Stimulated activated CD4-positive, alpha-beta T cell treated with anti-CD3 and anti-CD28 coated beads, Interleukin-12 subunit alpha, Interleukin-12 subunit beta, amount 100 ng/mL, for 48 hours (primary cell): ENCODE measurements at regions not wholly inside any gene's neighbourhood (a gene's known extent, or its start where the extent isn't known, plus 50 kb on each side); places are given as distances from the start of the nearest gene placed in this dataset.
A peak's percentile ranks its signal among the peaks of the same experiment; 100 is the strongest.

Source experiments
- DNase-seq, 3 donors: peaks; one replicate each; pipeline ENCODE4 v3.0.0-alpha.2; 2020; ENCODE audit warnings: low read depth in 2 of 3, low spot score in 1 of 3

- no peak for DNase-seq
These were observed 365.3 kb upstream of the SMIM30 start for GRCh38 chr7:113483657-113484056.

DNA sequence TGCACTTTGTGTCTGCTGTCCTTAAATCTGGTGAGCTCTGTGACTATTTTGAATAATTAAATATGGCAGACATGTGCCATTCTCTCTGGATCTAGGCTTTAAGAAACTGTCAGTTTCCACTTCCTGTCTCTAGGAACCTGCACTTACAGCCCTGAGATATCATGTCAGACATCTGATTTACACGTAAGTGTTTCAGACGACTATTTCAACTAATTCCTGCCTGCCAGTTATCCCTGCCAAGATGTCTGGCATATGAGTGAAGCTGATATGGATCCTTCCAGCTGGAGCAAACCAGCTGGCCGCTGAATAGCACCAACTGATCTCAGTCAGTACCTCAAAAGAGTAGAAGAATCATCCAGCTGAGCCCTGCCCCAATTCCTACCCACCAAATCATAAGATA lies 362.2 kb upstream of the SMIM30 start:
- DNase-seq = no peak

DNA sequence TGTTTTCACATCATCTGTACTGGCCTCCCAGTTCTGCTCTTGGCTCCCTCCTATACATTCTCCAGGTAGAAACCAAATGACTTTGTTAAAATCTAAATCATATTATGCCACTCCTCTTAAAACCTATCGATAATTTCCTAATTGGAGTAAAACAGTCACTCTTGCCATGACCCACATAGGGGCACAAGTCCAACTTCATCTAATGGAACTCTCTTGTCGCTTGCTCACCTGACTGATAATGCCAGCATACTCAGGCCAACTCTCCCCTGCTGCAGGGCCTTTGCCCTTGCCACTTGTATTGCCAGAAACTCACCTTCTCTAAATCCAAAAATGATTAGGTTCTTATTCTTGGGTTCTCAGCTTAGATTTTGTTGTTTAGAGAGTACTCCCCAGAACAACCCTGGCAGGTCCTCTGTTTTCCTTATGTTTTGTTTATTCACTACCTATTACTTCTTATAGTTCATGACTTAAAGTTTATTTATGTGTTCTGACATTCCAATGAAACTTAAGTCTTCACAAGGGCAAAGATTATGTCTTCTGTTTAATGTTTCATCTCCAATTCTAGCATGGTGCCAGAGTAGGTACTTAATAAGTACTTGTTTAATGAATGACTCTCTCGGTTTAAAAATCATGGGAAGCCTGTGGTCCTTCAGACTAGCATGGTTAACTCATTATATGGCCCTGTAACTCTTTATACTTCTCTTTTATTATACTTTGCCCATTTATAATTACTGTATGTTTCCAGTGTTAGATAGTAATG lies 345.9 kb upstream of the SMIM30 start:
- no peak for DNase-seq

DNA sequence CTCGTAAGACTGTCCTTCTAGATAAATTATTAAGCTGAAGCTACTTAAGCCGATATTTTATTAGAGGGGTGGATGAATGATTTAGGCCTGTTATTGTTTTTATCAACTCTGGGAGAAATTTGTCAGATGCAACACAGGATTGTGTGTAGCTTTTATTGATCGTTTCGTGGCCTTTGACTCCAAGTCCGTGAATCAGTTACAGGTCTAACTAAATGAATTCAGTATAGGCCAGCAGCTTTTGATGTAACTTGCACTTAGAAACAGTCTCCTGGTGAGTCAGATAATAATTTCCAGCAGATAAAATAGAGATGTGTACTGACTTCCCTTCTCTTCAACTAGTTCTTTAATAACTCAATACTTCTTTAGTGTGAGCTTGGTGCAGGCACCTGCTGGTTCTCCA lies 341.7 kb upstream of the SMIM30 start:
- no peak for DNase-seq

DNA sequence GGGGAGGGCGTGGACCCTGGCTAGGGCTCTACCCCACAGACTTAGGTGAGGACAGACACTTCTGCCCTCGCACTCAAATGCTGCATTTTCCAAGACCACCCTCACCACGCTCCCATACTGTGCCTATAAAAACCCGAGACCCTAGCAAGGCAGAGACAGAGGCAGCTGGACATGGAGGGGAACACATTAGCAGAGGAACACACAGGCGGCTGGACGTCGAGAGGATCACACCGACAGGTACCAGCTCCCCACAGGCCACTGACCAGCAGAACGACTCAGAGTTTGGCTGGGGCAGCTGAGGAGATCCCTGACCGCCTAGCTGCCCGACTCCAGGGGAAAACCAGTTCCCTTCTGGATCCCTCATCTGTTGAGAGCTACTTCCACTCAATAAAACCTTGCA lies 338.2 kb upstream of the SMIM30 start:
- DNase-seq = no peak

DNA sequence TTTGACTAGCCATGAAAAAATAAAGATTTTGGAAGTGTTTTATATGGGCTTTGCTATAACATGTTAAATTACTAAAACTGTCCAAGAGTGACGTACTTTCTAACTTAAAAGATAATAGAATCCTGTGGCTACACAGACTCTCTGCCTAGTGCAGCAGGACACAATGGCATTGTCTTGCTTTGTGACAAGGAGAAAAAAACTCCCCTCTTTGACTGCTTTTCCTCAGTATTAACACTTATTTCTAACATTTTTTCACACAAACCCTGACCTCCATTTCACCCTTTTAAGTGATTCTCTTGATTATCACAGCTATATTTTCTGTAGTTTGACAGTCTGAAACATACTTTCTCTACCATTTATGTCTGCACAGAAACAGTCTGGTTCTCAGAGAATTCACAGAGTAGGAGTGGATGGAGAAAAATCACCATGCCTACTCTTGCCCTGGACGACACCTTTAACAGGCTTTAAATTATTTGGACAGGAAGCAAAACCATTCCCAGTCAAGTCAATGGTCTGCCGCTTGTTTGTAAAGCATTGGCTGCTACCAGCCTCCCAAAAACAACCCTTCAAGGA lies 336.3 kb upstream of the SMIM30 start:
- DNase-seq = no peak

DNA sequence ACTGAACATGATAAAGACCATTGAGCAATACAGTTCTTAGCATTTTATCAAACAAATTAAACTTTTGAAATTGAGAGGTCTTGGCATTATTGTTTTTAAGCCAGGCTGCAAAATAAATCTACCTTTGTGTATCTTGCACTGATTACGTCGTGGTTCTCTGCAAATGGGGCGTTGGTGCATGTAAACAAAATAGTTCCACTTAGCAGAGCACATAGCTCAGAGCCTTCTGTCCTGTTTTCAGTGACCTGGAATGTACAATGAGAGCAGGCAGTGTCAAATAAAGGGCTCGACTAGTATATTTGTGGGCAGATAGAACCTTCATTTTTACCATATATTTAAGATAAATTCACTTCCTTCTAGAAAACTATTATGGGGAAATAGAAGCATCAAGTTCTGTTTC lies 333.9 kb upstream of the SMIM30 start:
- no peak for DNase-seq

- no peak for DNase-seq
These were observed 328.4 kb upstream of the SMIM30 start for GRCh38 chr7:113446791-113447190.

GRCh38 chr7:113446391-113446790 lies 328.0 kb upstream of the SMIM30 start:
- DNase-seq = no peak

DNA sequence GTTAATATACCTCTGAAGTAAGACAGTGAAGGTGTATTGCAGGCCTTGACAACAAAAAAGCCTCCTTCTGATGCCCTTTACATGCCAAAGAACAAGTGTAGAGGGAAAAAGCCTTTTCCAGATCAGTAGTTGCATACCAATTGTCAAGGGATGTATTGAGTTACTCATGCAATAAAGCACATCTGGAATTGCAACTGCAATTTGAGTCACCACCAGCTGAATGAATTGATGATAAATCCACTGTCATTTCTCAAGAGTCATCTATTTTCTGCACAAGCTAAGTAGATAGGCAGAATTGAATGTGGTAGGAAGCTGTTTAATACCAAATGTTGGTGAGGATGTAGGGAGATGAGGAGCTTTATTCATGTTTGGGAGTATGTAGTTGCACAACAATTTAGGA lies 325.9 kb upstream of the SMIM30 start:
- no peak for DNase-seq

- DNase-seq = no peak
These were observed 321.8 kb upstream of the SMIM30 start for GRCh38 chr7:113440173-113440572.

- DNase-seq = no peak
These were observed 313.1 kb upstream of the SMIM30 start for GRCh38 chr7:113431406-113431805.

DNA sequence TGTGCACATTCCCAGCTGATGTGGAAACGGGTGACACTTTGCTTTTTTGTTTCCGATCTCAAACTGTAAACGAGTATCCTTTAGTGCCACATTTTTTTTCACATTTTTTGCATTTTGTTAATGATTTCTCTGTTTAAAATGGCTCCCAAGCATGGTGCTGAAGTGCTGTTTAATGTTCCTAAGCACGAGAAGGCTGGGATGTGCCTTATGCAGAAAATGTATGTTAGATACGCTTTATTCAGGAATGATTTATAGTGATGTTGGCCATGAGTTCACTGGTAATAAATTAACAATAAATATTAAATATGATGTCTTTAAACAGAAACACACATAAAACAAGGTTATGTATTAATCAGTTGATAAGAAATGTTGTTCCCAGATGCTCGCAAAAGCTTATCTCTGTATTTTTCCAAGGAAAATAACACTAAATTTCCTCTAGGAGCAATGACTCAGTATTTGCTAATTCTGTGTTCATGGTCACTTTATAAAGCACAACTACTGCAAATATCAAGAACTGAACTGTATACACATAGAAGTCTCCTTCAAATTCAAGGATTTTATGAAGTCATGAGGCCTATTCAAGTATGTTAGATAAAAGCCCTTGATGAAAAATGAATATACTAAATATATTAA lies 305.9 kb upstream of the SMIM30 start:
- DNase-seq = no peak

- peak; percentile 59 to 86 (median 72) for DNase-seq
These were observed 303.5 kb upstream of the SMIM30 start for GRCh38 chr7:113421696-113422330.

DNA sequence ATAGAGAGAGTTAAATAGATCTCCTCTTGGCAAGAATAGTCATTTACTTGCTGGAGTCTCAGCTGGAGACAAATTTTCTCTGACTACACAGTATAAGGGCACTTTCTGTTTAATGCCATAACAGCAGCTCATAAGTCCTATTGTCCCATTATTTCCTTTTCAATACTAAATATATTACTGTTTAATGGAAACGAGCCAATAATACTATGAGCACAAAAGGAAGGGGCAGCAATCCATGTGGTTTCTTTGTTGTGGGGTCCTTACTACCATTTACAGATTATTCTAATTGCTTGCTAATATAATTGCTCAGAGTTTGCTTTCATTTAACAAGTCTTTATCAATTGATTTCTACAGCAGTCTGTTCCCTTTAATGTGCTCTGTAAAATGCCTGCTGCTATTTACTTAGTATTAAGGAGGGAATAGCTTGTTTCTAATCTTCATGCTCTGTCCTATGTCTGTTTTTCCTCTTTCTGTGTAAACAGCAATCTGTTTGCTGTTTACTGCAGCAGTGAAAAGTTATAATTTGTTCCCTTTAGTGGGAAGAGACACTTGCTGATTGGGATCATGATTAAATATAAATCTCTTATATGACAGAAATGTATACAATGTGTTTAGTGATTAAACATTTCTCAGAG lies 296.2 kb upstream of the SMIM30 start:
- DNase-seq = no peak

DNA sequence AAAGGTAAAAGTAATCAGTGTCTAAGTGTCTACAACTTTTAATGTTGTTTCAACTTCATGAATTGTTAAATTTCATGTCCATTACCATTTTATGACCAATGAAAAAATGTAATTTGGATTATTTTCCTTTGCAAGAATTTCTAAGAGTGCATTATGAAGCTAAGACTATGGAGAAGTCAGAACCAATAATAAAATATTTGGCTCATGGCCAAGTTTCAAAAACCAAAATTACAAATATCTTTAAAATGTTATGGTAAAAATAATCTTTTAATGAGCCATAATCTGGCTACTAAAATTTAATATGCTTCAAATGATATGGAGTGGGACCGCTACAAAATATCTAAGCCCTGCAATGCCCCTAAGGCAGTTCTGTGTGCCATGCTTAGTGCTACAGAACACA lies 294.1 kb upstream of the SMIM30 start:
- DNase-seq = no peak

- no peak for DNase-seq
These were observed 292.4 kb upstream of the SMIM30 start for GRCh38 chr7:113410796-113411195.

DNA sequence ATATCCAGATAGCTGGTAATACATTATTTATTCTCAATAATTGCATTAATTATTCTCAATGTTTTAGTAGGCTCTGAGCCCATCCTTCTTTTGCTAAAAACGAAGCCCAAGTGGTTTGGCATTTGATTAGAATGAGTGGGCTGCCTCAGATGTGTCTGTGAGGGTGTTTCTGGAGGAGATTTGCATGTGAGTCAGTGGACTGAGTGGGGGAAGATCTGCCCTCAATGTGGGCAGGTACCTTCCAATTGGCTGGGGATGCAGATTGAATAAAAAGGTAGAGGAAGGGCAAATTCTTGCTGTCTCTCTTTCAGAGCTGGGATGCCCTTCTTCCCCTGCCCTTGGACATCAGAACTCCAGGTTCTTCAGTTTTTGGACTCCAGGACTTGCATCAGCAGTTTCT lies 290.6 kb upstream of the SMIM30 start:
- DNase-seq = no peak

- no peak for DNase-seq
These were observed 287.1 kb upstream of the SMIM30 start for GRCh38 chr7:113405296-113406056.

DNA sequence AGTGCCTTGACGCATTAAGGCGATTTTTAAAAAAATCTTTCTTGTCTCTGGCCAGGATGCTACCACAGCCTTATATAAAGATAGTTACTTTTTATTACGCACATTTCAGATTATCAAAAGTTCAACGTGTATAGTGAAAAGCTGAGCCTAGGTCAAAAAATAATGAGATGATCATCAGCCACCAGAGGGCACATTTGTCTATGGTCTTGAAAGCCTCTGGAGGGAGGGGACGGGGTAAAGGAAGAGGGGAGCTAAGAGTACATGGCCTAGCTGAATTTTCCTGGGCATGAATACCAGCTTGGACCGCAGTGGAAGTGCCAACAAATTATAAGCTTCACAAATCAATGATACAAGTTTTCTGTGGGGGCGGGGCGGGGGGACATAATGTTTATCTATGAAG lies 285.9 kb upstream of the SMIM30 start:
- DNase-seq = no peak

DNA sequence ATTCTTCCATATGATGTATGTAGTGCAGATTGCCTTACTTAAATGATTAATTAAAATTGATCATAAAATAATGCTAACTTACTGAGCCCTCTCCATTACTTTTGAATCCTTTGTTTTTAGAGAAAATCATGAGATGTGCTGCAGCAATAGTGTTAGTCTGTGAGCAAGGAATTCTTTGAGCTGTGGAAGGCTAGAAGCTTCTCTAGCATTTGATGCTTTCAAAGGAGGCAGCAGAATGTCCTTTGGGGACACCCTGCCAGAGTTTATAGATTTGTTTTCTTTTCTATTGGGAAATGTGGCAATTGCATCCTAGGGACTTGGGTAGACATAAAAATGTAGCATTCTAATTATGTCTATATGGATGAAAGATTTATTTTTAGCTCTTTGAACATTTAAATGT lies 284.1 kb upstream of the SMIM30 start:
- DNase-seq = no peak
